OCI-M2 (cell line): ENCODE measurements at regions not wholly inside any gene's neighbourhood (a gene's known extent, or its start where the extent isn't known, plus 50 kb on each side); places are given as distances from the start of the nearest gene placed in this dataset.

Experiments
- DNase-seq: peaks from one replicate; lab custom pipeline; 2025; ENCODE audit not compliant: unreplicated experiment; lab: John Stamatoyannopoulos, UW

DNA sequence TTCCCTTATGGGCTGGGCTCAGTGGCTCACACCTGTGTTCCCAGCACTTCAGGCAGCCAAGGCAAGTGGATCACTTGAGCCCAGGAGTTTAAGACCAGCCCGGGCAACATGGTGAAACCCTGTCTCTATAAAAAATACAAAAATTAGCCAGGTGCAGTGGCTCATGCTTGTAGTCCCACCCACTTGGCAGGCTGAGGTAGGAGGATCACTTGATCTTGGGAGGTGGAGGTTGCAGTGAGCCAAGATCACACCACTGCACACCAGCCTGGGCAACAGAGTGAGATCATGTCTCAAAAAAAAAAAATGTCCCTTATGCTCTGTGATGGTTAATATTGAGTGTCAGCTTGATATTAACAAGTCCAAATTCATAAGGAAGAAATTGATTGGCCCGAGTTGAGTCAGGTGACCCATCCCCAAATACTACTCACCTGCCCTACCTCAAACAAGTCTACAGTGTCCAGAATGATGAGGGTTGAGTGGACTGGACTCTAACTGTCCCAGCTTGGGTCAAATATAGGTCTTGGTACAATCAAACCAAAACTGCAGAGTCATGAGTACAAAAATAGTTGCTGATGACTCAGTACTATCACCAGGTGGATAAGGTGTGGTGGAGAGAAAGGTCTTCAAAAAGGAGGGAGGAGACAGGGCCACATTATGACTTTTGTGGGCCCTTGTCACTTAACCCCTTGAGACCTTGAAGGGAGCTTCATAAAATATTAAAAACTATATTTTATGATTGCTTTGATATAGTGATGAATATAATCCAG lies 161.0 kb downstream of the ZNF326 start:
- no peak for DNase-seq

DNA sequence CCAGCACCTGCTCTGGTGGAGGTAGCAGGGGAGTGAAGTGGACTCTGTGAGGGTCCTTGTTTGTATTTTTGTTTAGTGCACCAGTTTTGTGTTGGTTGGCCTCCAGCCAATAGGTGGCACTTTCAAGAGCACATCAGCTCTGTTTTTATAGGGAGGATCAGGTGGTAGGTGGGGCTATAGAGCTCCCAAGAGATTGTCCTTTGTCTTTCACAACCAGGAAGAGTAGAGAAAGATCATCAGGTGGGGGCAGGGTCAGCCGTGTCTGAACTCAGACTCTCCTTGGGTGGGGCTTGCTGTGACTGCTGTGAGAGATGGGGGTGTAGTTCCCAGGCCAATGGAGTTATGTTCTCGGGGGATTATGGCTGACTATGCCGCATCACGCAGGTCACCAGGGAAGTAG lies 159.8 kb downstream of the ZNF326 start:
- DNase-seq, result no peak

DNA sequence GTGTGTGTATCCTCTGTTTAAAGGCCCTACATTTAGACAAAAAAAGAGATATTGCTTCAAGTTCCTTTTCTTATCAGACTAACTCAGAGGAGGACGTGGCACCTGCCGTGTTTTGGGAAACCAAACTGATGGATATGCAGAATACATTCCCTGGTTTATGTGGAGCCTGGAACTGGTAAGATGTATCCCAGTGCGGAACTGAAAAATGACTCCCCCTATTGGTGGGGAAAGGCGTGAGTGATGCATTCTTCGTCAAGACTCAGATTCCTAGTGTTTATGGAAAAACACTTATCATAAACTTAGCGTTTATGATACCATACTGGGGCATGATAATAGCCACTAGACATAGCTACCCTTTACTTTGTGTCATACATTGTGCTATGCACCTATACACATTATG lies 154.2 kb downstream of the ZNF326 start:
- no peak for DNase-seq

DNA sequence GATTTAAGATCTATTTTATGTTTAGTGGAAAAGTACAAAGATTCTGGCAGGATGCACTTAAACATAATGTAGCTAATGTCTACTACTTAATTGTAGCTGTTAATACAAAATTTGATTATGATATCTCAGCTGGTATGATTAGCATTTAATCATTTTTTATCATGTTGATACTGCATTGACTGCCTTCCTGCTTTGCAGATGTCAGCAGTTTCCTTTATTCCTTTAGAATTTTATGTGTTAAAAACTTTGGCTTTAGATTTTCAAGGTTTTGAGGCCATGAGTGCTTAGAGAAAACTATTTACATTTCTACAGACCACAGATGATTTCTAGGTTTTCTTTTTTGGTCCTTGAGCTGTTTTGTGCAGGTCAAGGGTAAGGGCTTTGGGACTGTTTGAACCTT lies 152.2 kb downstream of the ZNF326 start:
- DNase-seq, result no peak

DNA sequence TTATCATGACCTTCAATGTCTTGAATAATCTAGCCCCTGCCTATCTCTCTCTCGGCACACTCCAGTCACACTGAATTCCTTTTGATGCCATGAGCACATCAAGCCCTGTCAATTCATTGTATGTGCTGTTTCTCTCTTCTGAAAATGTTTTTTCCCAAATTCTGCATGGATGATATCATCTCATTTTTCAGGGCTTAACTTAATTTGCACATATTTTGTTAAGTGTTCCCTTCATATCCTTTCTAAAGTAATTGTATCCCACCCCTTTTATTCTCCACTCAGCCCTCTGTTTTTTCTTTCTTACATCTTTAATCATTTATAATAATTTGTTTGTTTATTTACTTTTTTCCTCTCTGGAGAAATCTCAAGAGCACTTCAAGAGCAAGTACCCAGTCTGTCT lies 149.9 kb downstream of the ZNF326 start:
- no peak for DNase-seq

DNA sequence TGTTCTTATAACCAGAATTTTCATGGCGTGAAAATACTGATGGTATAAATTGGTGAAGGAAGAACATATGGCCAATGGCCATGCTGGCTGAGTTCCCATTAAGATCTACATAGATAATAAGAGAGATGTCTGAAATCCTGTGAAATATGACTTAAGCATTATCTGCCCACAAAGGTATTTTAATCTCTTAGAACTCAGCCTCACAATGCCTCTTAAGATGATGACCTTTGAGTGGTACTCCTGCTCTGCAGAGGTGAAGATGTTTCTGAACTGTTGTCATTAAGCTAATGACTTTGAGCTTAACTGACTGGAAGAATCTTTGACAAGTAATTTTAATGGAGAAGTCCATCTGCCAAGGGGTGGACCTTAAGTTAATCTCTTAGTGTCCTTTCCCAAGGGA lies 148.7 kb downstream of the ZNF326 start:
- no peak for DNase-seq

DNA sequence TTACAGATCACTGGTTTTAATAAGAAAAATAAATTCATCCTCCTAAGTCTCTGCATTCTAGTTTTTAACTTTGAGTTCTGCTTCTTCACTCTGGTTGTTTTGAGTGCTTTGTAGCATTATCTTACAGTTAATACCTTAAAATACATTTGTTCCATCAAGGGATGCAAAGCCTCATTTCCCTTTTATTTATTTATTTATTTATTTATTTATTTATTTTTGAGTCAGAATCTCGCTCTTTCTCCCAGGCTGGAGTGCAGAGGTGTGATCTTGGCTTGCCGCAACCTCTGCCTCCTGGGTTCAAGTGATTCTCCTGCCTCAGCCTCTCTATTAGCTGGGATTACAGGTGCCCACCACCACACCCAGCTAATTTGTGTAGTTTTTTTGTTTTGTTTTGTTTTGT lies 147.8 kb downstream of the ZNF326 start:
- no peak for DNase-seq

DNA sequence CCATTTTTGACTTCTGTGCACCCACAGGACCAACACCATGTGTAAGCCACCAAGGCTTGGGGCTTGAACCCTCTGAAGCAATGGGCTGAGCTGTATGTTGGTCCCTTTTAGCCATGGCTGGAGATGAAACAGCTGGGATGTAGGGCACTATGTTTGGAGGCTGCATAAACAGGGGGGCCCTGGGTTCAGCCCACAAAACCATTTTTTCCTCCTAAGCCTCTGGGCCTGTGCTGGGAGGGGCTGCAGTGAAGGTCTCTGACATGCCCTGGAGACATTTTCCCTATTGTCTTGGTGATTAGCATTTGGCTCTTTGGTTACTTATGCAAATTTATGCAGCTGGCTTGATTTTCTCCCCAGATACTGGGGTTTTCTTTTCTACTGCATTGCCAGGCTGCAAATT lies 144.9 kb downstream of the ZNF326 start:
- no peak for DNase-seq

DNA sequence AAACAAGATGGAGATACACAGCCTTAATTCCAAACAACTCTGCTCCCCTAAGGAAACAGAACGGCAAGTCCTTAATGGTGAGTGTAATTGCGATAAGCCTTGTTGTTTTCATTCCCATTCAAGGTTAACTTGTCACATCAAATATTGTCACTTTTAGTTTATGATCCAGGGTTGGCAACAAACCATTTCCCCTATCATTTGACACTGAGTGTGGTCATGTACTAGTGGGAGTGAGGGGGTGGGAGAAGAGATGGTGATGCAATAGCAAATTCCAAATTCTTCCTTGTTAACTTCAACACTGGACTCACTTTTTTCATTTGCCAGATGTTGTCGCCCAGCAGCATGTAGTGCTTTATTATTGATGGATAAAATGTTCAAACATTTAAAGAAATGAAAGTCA lies 140.4 kb downstream of the ZNF326 start:
- no peak for DNase-seq

DNA sequence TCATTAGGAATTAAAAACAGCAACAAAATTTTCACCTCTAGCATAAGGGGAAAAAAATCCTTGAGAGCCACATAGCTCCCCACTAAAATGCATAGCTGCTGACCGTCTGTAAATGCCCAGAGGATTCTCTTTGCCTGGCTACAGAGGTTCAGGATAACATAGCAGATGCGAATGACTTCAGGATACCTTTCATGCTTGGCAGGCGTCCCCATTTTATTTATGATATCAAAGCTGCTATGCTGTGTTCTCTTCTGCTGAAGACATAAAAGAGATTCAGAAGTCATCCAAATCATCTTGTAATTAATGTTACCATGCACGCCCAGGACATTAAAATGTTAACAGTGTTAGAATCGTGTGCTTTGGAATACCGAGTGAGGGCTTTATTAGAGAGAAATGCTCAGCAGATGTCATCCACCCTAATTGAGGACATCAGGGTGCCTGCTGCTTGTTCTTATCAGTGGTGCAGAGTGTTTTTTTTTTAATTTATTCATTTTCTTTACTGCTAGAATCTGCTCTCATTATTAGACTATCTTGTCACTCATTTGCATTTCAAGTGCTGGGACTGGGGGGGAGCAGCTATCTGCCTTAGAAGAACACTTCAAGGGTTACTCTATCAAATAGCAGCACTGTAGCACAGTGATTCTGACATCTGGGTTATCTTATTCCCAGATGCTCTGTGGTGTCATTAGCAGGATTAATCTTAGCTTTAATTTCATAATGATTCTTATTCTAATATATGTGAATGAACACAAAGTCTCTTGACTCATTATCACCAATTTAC lies 139.5 kb downstream of the ZNF326 start:
- DNase-seq, result no peak

DNA sequence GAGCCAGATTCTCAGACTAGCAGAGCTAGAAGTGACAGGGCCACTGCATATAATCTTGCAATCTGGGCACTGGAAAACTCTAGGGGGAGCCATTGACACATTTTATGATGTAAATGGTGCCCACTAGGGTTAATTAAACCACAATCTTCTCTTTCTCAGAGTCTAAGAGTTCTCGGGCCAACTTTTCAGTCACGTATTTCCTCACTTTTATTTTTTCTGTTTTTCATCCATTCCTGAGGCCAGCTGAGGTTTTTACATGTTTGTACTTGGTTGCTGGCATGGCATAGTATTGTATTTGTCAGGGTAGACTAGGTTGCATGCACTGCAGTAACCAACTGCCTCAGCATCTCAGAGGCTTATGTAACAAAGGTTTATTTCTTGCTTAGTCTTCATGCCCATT lies 138.2 kb downstream of the ZNF326 start:
- DNase-seq, result no peak

DNA sequence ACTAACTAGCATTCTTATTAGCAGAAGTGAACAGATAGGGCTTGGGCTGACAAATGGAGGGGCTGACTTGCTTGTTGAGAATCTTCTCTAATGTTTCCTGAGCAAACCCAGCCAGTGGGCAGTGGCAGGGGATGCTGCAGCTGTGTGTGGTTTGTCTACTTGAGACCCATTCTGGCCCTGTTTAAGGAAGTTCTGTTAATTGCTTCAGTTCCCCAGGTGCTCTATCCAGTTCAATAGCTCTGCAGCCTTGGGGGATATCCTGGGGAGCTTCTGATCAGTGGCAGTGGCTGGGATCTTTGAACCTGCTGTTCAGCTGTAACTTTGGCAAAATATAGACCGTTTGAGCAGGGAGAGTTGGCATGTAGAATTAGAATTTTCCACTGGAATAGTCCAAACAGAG lies 137.4 kb downstream of the ZNF326 start:
- DNase-seq, result no peak

DNA sequence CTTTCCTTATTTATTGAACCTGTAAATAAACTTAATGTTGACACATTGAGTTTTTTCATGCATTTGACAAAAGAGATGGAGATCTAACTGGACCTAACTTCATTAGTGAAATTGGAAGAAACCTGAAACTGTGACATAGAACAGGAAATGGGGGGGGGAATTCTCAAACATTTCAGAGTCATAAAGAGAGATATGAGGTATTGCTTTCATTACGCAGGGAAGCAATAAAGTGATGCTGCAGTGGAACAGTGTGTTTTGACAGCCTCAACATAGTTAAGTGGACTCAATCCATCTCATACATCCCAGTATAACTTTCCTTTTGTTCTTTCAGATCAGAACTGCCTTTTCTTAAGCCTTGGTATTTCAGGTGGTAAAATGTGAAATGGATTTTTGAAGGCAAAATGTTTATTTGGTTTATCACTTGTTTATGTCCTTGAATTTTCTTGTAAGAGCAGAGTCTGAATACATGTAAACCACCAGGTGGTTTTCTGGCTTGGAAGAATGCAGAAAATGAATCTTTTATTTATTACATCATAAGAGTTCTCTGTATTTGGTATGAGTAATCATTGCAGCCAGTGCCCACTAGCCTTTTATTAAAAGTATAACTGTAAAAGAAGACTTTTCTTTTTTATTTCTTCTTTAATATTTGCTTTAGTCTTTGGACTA lies 132.5 kb downstream of the ZNF326 start:
- DNase-seq, result no peak

DNA sequence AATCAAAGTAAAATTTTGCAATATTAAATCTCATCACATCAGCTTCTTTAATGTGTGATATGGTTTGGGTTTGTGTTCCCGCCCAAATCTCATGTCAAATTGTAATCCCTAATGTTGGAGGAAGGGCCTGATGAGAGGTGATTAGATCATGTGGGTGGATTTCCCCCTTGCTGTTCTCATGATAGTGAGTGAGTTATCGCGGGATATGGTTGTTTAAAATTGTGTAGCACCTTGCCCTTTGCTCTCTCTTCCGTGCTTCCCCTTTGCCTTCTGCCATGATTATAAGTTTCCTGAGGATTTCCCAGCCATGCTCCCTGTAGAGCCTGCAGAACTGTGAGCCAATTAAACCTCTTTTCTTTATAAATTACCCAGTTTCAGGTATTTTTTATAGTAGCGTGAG lies 131.9 kb downstream of the ZNF326 start:
- DNase-seq, result no peak

DNA sequence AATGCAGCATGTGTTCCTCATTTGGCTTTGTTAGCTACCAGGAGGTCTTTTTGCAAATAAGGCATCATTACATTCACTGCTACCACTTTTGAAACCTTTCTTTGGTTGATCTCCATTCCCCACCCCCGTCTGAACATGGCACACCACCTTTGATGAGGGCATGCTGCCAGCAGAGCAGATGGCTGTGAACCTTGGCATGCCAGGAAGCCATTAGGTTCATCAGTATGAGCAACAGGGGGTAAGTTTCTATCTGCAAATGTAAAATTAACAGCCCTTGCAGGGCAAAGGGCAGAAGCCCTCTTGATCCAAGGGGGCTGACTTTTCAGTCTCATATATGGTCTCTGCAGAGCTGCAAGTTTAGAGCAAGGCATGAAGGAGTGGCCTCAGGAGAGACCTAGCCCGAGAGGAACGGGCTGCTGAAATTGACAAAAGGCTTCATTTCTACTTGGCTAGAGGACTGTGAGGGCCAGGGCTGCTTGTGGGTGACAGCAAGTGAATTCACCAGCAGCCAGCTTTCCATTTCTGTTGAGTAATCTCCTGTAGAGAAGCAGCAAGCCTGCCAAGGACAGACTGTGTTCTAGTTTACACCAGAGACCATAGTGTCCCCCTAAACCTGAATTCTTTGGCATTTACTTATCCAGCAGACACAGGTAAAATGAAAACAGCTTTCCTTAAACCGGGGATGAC lies 127.9 kb downstream of the ZNF326 start:
- DNase-seq, result no peak

DNA sequence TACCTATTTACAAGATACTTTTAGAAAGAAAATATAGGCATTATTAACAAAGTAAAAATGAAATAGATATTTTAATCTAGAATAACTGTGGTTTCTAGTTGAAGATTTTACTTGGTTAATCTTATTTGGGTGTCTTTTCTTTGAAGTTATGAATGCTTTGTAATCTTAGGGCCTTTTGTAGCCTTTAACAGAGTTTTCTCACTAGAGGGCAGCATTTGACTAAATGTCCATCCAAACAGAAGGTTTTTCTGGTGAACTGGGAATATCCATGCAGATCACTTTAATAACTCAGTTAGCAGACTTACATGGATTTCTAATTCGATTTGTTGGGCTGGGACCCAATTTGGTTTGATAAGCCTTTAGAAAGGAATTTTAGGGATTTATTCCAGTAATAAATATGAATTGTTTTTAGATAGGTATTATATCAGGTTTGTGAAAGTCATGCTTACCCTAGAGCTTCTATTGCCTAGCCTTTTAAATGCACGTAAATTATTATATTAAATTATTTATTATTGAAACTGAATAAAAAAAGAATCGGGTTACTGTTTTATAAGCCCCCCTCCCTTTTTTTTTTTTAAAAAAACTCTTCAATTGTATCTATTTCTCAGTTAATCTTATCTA lies 119.7 kb downstream of the ZNF326 start:
- DNase-seq, result no peak

DNA sequence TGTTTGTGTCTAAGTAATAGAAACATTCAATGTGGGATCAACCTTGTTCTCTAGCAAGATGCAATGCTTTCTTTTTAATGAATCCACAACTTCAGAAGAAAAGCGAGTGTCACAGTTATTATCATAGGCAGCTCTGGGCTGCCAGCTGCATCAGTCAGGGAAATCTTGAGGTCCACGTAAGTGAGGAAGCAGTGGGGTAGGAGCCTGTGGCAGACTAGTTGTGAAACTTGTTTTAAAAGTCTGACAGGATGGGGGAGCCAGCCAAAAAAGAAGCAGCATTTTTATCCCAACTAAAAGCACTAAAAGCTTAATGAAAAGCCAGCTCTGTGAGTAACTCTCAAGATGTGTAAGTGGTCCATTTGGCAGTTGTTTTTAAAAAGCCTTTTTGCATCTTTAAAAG lies 113.1 kb downstream of the ZNF326 start:
- DNase-seq, result no peak

DNA sequence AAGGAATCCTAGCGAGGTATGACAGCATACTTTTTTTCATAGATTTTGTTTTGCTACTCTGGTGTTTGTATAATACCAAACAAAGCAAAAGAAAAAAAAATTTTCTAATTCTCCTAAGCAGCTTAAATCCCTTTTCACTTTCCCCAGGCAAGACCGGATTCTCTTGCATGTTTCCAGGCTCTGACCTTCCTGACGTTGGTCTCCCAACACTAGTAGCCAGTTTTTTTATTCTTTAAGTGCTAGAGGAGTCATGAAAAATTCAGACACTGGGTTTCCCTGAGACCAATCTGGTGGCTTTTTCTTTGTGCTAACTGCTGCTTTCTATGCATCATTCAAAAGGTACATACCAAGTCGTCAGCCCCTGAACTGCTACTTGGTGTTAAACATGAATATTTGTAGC lies 111.4 kb downstream of the ZNF326 start:
- no peak for DNase-seq

DNA sequence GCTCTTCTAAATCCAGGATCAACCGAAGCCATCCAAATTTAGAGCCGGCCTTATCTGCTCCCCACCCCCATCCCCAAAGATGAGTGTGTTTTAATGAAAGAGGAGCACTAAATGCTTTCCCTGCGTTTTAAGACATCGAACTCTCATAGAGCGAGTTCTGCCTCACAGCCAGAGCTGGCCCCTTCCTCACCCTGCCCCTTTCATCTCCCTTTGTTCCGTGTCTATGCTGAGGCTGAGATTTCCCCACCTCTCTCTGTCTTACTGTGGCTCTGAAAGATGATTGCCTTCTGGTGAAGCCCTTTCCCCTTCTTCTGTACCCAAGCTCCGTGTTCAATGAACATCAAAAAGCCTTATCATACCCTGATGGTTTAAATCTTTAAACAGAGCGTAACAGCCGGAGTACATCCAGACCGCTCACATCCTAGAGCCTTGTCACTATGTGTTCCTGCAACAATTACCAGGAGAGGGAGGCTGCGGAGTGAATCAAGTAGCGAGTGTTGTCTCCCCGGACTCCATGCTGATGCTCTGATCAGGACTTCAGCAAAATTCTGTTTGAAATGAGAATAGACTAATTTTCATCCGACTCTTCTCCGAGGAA lies 110.1 kb downstream of the ZNF326 start:
- no peak for DNase-seq

DNA sequence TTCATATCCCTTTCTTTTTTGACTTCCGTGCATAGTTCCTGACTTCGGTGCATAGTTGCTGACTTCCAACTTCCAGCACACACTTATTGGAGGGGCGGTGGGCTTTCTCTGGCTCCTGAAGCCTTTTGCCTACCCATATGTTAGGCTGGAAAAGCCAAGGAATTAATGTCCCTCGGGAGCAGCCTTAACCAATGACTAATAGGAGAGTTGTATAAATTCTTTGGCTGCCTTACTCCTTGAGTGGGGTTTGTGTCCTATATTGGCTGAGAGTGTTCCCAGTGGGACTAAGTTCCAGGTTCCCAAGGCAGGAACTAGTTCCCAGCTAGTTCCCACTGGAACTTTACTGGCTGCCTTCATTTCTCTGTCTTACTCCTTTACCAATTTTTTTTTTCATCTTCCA lies 105.7 kb downstream of the ZNF326 start:
- no peak for DNase-seq

DNA sequence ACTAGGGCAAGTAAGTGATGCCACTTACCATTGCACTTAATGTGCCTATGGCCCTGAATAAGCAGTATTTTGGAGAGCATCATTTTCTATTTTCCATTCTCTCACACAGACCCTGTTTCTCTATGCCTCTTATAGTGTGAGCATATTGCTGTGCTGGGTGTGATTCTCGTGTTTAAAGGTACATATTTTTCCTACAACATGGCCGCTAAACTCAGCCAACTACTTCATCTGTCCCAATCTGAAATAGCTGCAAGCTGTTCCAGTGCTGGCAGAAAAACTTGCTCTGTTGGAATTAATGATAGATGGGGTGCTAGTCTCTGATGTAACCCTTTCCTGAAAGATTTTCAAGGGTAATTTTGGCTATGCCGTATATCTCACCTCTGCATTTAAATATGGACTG lies 97.5 kb downstream of the ZNF326 start:
- DNase-seq, result no peak
